ENCODE measurements at regions not wholly inside any gene's neighbourhood (a gene's known extent, or its start where the extent isn't known, plus 50 kb on each side); places are given as distances from the start of the nearest gene placed in this dataset.

DNA sequence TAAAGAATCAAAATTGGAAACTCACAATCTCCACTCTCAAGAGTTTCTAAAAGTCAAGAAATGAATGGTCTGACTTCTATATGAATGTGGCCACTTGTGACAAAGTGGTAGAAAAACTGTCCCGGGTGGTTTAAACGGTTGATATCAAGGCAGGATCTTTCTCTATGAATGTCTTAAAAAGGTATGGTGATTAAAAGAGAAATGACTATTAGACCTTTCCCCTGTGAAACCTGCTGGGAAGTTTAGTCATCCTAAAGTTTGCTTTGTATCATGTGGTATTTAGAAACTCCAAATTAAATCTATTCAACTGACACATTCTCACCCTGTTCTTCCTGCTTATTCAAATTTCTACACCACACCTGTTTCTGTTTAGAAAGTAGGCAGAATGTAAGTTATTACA is 492.5 kb downstream of the XPNPEP1 start:
- Histone ChIP-seq H3K4me3 (no peak overlapping the region), H3K27me3 (replicated peaks in 1 of 7) (no peaks in the 10 kb centered on the region), H3K4me1 (no peaks in the 10 kb centered on the region), H3K36me3 (no peaks in the 10 kb centered on the region), H3K9me3 (no peaks in the 10 kb centered on the region), H3K27ac (no peak overlapping the region)
- intact Hi-C loops (cut with DNase I; ENCODE audit: low total_unique reads), result no loop called here
- DNase-seq, result no peak
- TF ChIP-seq POLR2AphosphoS5 (IDR thresholded peaks at IDR 0.05), result no peak
- TF ChIP-seq, protein P1, sequence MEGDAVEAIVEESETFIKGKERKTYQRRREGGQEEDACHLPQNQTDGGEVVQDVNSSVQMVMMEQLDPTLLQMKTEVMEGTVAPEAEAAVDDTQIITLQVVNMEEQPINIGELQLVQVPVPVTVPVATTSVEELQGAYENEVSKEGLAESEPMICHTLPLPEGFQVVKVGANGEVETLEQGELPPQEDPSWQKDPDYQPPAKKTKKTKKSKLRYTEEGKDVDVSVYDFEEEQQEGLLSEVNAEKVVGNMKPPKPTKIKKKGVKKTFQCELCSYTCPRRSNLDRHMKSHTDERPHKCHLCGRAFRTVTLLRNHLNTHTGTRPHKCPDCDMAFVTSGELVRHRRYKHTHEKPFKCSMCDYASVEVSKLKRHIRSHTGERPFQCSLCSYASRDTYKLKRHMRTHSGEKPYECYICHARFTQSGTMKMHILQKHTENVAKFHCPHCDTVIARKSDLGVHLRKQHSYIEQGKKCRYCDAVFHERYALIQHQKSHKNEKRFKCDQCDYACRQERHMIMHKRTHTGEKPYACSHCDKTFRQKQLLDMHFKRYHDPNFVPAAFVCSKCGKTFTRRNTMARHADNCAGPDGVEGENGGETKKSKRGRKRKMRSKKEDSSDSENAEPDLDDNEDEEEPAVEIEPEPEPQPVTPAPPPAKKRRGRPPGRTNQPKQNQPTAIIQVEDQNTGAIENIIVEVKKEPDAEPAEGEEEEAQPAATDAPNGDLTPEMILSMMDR (IDR thresholded peaks at IDR 0.05 in 8 of 11, conservative IDR thresholded peaks at IDR 0.05 in 3 of 11), result no peak
- no peak for TF ChIP-seq POLR2A (IDR thresholded peaks at IDR 0.05)
- WGBS, 5 donors, result 71 to 81% (median 79%) methylated on average over 2 of the region's 2 CpGs

DNA sequence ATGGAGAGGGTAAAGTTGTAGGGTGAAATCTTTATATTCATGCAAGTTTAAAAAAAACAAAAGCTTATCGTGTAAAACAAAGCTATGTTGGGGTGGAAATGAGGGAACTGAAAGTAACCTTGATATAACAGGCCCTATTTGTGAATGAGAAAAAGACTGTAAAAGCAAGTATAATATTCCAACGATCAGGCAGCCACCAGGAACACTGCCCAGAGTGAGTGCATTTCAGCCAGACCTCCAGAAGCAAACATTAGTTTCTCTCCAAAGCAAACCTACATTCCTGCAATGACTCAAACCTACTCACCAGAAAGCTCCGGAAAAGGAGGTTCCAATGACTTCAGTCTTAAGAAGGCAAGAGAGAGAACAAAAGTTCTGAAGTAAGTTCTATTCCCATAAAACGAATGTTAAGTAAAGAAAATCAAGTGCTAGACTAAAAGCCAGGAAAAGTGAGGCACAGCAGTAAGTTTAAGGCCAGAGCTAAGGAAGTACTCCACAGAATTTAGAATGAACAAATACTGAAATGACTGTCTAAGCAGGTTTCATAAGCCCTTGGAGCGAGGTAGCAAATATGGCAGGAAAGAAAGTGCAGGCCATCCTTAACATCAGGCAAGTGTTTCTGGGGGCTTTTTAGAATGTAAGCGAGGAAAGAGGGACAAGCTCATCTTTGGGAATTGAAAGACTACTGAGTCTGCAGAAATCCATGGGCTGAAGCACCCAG is 493.1 kb downstream of the XPNPEP1 start:
- H3K27me3 ChIP-seq (replicated peaks in 1 of 7), result no peaks in the 10 kb centered on the region
- no peaks in the 10 kb centered on the region for H3K4me1 ChIP-seq
- no peak overlapping the region for H3K27ac ChIP-seq
- H3K4me3 ChIP-seq, result no peak overlapping the region
- H3K36me3 ChIP-seq, result no peaks in the 10 kb centered on the region
- TF ChIP-seq, protein P1 (IDR thresholded peaks at IDR 0.05 in 8 of 11, conservative IDR thresholded peaks at IDR 0.05 in 3 of 11), result no peak
- TF ChIP-seq POLR2A (IDR thresholded peaks at IDR 0.05), result no peak
- 63 to 79% (median 75%) methylated on average over 6 of the region's 6 CpGs for WGBS, 5 donors
- no peak for DNase-seq
- H3K9me3 ChIP-seq, result no peaks in the 10 kb centered on the region
- intact Hi-C loops (cut with DNase I; ENCODE audit: low total_unique reads), result no loop called here

DNA sequence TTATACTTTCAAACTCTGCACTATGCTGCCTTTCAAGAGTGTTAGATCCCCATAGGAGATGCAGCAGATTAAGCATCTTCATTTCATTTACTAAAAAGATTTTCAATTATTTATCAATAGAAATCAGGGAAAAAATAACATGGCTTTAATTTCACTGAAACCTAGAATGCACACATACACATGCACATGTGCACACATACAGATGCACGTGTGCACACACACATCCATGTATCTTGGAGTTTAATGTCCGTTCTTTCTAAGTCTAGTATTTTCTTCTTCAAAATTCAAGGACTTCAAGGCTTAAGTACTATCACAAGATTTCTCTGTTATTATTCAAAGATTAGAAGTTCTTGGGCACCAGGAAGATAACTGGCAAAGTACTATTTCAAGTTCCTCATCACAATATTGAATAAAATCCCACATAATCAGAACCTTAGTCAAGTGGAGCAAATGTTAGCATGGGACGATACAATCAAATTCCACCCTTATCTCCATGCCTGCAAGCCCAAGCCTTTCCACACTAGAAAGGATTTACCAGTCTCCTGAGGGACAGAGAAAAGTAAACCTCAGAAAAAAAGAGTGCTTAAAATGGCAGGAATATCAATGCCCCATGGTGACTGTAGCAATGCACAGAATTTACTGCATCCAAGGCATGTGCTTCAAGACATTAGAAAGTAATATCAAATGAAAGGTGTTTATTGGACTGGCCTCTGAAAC is 494.4 kb downstream of the XPNPEP1 start:
- Histone ChIP-seq H3K9me3 (no peaks in the 10 kb centered on the region), H3K27me3 (replicated peaks in 1 of 7) (no peaks in the 10 kb centered on the region), H3K27ac (no peak overlapping the region), H3K36me3 (no peaks in the 10 kb centered on the region), H3K4me3 (no peak overlapping the region), H3K4me1 (no peaks in the 10 kb centered on the region)
- DNase-seq, result no peak
- WGBS, 5 donors, result 74 to 85% (median 80%) methylated on average over 3 of the region's 3 CpGs
- TF ChIP-seq POLR2A (IDR thresholded peaks at IDR 0.05), result no peak
- TF ChIP-seq POLR2AphosphoS5 (IDR thresholded peaks at IDR 0.05), result no peak
- TF ChIP-seq, protein P1 (IDR thresholded peaks at IDR 0.05 in 8 of 11, conservative IDR thresholded peaks at IDR 0.05 in 3 of 11), result no peak
- intact Hi-C loops (cut with DNase I; ENCODE audit: low total_unique reads), result no loop called here

DNA sequence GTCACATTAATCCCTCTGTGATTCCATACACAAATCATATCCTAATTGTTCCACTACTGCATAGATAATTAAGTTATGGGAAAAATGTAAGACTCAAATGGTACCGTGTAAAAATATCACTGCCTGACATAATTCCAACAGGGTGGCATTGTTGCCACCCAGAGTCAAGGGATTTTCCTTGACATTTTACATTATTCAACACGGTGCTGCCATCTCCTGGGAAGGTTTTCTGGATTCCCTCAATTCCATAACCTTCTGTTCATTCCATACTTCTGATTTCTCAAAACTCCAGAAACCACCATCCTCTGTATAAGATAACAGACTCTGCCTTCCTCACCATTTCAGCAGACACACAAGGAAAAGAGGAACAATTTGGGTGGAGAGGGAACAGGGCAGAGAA is 495.9 kb downstream of the XPNPEP1 start:
- intact Hi-C loops (cut with DNase I; ENCODE audit: low total_unique reads), result no loop called here
- Histone ChIP-seq H3K4me1 (no peaks in the 10 kb centered on the region), H3K4me3 (no peak overlapping the region), H3K27ac (no peak overlapping the region), H3K9me3 (no peaks in the 10 kb centered on the region), H3K27me3 (replicated peaks in 1 of 7) (no peaks in the 10 kb centered on the region), H3K36me3 (no peaks in the 10 kb centered on the region)
- 54 to 67% (median 59%) methylated on average over 2 of the region's 2 CpGs for WGBS, 5 donors
- TF ChIP-seq, protein P1 (IDR thresholded peaks at IDR 0.05 in 8 of 11, conservative IDR thresholded peaks at IDR 0.05 in 3 of 11), result no peak
- TF ChIP-seq POLR2AphosphoS5 (IDR thresholded peaks at IDR 0.05) (no peak), POLR2A (IDR thresholded peaks at IDR 0.05) (no peak)
- DNase-seq, result no peak

Data from spleen (tissue), 11 donors.